GM12873 (cell line): ENCODE measurements at regions not wholly inside any gene's neighbourhood (a gene's known extent, or its start where the extent isn't known, plus 50 kb on each side); places are given as distances from the start of the nearest gene placed in this dataset.

Source experiments
- TF ChIP-seq, protein P1 (sequence below): IDR thresholded peaks from 2 replicates; pipeline ENCODE4 v1.5.1; 2012; ENCODE audit warnings: low read depth, mild to moderate bottlenecking, moderate library complexity, low read length, control low read depth; ENCODE audit not compliant: insufficient read depth; ENCODE audit errors: missing control alignments

DNA sequence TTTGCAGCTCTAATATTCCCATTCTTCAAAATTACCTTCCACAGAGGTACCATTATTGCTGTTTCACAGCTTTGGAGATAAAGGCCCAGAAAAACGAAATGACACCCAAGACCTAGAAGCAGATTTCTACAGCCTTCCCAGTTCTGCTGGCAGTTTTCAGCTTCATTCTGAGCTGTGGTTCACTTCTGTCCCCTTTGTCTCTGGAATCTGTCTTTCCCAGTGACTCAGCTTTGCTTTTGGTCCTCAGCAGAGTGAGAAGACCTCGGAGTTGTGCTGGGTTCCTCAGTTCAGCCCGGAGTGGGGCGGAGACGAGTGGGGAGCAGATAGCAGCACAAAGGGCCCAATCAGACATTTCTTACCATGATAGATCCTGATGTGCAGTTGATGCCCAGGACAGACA lies 180.7 kb upstream of the CXCR4 start:
- TF ChIP-seq, protein P1, sequence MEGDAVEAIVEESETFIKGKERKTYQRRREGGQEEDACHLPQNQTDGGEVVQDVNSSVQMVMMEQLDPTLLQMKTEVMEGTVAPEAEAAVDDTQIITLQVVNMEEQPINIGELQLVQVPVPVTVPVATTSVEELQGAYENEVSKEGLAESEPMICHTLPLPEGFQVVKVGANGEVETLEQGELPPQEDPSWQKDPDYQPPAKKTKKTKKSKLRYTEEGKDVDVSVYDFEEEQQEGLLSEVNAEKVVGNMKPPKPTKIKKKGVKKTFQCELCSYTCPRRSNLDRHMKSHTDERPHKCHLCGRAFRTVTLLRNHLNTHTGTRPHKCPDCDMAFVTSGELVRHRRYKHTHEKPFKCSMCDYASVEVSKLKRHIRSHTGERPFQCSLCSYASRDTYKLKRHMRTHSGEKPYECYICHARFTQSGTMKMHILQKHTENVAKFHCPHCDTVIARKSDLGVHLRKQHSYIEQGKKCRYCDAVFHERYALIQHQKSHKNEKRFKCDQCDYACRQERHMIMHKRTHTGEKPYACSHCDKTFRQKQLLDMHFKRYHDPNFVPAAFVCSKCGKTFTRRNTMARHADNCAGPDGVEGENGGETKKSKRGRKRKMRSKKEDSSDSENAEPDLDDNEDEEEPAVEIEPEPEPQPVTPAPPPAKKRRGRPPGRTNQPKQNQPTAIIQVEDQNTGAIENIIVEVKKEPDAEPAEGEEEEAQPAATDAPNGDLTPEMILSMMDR = no peak

DNA sequence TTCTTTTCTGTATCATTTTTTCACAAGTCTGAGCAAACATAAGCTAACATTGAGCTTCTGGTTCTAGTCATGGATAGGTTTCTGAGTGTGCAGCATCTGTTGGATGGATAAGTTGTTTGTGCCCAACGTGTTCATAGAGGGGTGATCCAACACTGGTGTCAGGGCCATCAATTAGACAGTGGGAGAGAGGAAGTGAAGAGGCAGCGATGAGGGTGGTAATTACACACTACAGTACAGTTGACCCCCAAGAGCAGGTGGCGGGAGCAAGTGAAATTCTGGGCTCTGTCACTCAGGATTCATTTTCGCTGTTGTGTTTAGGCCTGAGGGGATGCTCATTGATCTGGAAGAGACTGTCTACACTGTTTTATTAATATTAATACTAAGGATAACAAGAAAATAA lies 180.0 kb upstream of the CXCR4 start:
- TF ChIP-seq, protein P1 = no peak

DNA sequence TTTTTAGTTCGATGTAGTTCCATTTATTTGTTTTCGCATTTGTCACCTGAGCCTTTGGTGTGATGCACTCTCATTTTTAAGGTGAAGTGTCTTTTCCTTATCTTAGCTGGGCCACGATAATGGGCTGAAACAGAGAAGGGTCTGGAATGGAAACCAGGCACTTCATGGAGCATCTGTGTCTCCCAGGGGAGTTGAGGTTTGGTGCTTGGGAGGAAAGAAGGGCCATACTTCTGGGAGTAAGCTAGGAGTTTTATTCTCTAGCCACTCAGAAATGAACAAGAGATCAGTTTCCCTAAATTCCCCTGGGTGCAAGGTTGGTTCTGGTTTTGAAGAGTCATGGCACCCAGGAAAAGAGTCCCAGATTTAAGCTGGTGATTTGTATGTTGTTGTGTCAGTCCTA lies 179.4 kb upstream of the CXCR4 start:
- TF ChIP-seq, protein P1 = no peak

GRCh38 chr2:136295168-136295567 lies 177.2 kb upstream of the CXCR4 start:
- TF ChIP-seq, protein P1 = no peak

DNA sequence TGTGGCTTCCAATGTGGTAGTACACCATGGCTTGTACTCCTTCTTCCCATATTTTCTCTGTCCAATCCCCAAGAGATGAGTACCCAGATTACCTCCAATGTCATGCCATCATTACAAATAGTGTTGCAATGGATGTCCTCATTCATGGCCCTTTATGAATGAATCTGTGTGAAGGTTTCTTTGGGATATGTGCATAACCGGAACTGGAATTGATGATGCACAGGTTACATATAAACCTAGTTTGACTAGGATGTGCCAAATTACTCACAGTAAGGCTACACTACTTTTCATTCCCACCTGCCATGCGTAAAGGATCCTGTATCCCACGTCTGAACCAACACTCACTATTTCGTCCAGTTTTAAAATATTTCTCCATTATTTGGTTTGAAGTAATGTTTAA lies 173.9 kb upstream of the CXCR4 start:
- TF ChIP-seq, protein P1 = no peak

DNA sequence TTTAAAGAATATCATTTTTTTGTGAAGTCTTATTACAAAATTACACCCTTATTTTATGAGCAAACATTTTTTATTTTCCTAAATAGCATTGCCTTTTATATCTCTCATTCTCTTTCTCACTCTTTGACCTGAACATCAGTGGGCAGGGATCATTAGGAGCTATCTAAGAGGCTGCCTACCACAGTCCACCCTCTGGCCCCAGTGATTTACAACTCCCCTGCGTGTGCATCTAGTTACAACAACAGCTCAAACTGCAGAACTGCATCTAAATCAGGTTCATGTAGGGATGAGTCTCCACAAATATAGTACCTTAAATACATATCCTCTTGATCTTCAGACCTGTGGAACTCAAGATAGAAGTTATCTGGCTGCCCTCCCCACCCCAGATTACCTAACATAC lies 172.4 kb upstream of the CXCR4 start:
- TF ChIP-seq, protein P1 = no peak

DNA sequence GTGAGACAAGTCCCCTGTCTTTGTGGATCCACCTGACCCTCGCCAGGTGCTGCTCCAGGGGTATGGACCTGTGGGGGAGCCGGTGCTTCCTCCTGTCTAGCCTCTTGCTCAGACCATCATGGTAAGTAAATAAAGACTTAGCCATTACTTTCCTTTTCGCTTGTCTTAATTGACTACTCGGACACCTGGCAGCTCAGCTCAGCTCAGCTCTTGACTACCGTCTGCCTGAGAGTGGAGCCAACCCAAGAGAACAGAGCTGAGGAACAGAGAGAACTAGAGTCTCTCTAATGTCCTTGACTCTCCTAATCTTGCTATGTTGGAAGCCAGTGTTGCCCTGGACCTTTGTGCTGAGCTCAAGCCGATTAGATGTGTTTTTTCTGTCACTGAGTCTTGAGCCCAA lies 170.3 kb upstream of the CXCR4 start:
- TF ChIP-seq, protein P1 = no peak
